CD4-positive, alpha-beta T cell treated with Interferon alpha-2 for 1 hour (primary cell): ENCODE measurements at regions not wholly inside any gene's neighbourhood (a gene's known extent, or its start where the extent isn't known, plus 50 kb on each side); places are given as distances from the start of the nearest gene placed in this dataset.
"Not testable (repeated sequence)": the region's sequence is repeated elsewhere in the genome, so short reads cannot be mapped to it uniquely, and the experiment has no call there.

Experiments
- DNase-seq, 2 donors: peaks; one replicate each; pipeline ENCODE4 v3.0.0-alpha.2; 2020 to 2022

DNA sequence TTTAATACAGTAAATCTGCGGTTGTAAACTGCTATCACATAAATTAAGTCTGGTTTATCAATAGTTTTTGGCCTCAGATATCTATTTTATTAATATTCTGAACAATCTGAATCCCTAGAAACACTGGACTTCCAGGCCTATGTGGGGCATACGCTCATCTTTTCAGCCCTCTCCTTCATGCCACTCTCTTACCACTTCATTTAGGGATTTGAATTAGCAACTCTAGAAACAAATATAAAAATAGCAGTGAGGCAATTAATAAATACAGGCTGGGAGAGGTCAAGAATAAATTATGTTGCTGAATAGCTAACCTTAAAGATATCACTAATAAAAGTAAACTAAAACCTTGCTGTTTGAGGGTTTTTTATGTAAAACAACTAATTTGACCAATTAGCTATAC is 480.3 kb upstream of the CD180 start:
- DNase-seq: no peak

DNA sequence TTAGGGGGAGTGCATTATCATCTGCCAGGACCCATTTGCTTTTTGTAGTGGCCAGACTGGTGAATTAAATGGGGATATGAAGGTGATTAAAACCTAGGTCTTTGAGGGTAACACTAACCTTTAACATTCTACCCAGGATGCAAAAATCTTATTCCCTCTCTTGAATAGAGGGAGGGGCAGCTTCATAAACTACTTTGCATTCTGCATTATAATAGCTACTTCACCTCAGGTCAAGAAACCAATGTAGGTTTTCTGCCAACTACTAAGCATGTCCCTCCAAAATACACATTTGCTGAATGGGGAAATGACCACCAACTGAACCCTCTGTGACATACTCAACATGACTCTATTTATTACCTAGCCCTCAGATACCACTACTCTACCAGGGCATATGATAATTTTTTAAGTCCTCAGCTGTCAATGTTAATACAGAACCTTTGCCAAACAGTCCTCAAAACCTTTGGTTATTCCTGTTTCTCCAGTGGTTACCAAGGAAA is 477.6 kb upstream of the CD180 start:
- no peak for DNase-seq

DNA sequence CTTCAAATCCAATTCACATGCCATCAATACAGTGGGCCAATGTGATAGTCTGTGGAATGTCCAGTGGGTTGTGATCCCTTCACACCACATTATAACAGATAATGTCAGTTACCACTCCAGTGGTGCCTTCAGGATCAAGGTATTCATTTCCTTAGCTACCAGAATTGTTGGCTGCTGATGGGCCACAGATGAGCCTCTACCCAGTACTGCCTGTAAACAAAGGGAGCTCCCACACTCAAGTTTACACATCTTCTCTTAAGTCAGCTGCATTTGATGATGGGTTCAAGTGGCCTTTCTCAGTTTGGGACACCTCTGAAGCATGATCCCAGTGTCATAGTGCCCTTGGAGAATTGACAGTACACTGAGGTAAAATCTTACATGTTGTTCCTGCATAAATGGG is 477.0 kb upstream of the CD180 start:
- no peak for DNase-seq

DNA sequence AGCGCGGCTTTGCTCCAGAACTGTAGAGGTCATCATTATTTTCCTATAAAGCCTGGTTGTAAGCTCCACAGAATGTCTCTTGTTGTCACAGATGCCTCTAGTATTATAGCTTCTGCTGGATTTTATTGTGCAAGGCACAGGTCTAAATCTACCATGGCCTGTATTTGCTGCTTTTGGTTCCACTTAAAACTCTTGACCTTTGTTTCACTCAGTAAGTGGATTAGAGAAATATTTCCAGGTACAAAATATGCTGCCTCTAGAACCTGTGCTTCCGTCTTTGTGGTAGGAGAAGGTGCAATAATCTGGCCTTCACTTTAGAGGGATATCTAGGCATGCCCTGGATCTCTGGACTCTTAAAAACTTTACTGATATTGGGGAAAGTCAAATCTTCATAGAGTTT is 476.6 kb upstream of the CD180 start:
- DNase-seq: no peak

DNA sequence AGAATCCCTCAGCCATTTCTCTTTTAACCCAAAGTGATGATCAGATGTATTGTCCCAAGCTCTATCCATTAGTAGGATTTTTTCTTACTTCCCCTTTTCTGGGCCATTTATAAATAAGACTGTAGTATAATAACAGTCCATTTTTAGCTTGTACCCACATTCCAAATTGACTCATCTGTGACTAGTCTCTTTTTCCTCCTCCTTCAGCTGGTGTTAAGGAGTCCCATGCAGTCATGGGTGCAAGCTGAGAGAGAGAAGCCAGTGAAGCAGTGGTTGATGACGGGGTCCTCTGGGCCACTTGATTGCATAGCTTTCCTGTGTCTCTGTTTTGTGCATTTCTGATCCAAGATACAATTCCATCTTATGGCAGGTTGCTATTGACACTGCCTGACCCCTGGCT is 476.0 kb upstream of the CD180 start:
- DNase-seq: no peak

DNA sequence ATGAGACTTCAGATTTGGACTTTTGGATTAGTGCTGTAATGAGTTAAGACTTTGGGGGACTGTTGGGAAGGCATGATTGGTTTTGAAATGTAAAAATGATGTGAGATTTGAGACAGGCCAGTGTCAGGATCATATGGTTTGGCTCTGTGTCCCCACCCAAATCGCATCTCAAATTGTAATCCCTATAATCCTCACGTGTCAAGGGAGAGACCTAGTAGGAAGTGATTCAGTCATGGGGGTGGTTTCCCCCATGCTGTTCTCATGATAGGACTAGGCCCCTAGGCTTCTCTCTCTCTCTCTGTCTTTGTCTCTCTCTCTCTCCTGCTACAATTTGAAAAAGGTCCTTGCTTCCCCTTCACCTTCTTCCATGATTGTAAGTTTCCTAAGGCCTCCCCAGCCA is 473.3 kb upstream of the CD180 start:
- DNase-seq: no peak

DNA sequence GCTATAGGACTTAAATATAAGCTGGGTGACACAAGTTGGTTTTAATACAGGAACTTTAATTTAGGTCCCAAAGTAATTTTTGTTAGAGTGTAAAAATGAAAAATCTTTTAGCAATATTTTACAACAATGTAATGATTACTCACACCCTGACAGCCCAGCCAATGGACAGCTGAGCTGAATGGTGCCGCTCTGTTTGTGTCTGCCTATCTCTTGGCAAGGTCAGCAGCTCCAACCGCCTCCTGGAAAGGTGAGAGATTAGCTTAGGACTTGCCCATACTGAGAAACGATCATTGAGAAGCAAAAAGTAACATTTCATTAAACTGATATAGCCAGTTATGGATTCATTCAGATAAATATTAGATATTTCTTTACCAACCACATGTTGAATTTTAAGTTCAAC is 463.6 kb upstream of the CD180 start:
- no peak for DNase-seq

DNA sequence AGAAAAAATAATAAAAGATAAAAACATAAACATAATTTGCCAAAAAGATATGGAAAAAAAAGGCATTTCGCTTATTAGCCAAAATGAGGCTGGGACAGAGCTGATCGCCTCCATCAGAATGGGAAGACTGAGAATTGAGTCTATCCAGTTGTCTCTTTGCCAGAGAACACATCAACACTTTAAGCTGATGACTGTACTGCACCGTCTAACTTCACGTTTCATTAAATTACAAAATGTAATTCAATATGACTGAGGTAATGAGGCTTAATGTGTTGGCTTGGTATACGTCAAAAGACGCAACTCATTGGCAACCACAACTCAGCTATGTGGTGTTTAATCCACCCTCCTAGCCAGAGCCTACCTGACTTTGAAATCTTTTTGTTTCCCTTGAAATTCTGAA is 462.7 kb upstream of the CD180 start:
- DNase-seq: no peak

DNA sequence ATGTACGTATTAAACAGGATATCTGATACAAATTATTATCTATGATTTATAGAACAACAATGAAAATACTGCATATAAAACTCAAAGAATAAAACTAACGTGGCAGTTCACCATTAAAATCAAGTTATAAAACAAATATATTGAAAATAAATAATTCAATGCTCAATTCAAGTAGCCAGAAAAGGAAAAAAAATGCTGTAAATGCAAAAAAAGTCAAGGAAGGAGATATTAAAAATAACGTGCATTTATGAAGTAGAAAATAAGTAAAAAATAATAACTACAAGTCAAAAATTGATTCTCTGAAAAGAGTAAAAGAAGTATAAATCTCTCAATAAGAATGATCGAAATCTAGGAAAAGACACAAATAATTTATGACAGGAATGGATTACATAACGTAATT is 460.5 kb upstream of the CD180 start:
- no peak for DNase-seq

DNA sequence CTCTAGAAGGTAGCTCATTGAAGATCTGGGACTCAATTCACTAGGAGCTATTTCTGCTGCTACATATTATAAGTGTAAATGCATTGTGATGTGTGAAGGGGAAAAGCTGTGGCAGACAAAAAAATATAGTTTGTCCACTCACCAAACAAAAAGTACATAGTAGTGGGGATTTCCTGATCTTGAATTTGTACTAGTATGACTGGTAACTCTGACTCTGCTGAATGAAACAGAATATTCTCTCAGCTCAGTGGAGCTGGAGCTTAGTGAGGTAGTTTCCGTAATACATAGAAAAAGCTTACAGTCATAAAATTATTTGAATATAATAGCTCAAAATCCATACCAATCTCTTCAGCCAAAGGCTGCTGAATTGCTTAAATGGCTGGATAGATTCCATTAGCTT is 455.6 kb upstream of the CD180 start:
- DNase-seq: no peak

DNA sequence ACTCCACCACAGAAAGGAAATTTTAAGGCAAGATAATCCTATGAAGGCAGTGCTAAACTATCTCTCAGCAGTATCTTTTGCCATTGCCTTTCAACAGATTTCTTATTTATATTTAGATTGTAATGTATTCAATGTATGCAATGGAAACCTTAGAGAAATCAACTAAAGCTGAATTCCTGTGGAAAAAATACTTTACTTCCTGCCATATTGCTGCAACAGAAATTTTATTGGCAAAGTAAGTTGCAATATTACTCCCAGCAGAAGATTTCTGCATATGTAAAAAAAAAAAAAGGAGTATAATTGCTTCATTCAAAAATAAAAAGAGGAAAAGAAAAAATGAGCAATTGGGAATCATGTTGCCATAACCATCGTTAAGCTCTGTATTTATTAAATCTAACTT is 454.6 kb upstream of the CD180 start:
- no peak for DNase-seq

DNA sequence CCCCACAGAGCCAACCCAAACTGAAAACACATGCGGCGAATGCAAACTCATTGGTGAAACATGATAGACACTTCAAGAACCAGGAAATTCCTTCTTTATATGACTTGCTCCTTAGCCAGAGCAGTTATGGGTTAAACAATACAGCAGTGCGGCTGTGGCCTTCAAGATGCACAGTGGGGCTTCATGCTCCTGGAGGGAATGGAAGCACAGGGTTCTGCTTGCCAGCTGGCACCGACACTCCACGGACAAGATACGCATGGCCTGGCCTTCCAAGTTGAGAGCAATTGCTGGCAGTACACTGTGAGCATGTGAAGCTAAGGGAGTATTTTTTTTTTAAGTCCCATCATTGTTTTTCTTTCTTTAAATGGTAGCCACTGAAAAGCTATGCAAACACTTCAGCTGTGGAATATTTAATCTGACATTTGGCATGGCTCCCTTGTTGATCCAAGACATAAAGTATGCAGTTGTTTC is 451.6 kb upstream of the CD180 start:
- no peak for DNase-seq

DNA sequence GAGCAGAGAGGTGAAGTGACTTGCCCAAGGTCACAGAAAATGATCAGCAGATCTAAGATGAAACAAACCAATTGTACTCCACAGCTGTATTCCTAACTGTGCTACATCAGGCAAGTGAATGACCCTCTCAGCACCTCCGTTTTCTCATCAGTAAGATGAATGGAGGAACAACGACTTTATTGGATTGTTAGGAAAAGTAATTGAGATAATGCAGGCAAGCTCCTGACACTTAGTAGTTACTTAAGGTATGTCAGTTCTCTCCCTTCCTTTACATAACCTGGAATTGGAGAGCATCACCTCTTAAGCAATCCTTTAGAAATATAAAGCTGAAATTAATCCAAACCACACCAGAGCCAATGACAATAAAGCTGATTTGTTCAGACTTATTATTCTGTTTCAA is 451.2 kb upstream of the CD180 start:
- no peak for DNase-seq

DNA sequence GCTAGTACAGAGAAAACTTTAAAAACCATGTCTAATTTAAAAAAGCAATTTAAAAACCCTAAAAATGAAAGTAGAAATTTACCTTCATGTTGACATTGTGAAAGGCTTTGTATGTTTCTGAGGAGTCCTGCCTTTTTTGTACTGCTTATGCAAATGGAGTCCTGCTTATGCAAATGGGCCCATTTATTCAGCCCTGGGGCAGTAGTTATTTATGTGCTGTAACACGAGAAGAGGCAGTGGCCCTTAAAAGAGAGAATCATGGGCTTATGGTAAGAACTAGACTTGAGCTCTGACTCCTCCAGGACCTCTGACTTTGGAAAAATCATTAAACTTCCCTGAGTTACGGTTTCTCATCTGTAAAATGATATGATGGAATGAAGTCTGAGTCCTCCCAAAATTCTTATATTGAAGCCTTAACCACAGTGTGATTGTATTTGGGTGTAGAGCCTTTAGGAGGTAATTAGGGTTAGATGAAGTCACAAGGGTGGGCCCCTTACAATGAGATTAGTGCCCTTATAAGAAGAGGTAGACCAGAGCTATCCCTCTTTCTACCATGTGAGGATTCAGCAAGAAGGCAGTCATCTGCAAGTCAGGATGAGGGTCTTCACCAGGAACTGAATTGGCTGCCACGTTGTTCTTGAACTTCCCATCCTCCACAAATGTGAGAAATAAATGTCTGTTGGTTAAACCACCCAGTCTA is 447.8 kb upstream of the CD180 start:
- no peak for DNase-seq

DNA sequence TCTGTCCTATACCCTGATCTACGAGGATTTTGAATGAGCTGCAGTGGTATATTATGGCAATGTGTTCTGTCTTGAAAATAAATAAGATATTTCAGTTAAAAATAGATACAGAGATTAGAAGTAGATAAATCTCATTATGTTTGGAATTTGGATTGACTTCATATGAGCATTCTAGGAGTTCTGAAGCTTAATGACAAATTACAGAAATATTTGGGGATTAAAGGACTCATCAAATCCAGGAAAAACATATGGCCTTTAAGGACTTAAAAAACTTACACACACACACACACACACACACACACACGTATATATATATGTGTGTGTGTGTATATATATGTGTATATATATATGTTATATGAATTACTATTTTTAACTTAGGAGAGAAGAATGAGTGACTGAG is 446.9 kb upstream of the CD180 start:
- no peak for DNase-seq

DNA sequence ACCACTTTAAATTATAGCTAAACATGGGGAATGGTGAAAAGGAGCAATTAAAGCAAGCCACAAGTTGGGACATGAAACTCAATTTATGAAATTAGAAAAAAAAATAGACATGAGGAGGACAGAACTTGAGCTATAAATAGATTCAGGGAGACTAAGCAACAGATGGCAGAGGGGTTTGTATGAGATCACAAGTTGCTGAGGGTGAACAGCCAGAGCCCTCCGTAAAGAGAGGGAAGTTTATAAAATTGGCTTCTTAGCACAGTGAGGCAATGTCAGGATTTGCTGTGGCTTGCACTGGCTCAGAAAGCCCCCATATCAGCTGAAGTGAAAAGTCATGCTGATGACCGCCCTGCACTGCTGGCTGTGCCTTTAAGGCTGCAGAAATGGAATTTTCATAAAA is 443.4 kb upstream of the CD180 start:
- DNase-seq: no peak

DNA sequence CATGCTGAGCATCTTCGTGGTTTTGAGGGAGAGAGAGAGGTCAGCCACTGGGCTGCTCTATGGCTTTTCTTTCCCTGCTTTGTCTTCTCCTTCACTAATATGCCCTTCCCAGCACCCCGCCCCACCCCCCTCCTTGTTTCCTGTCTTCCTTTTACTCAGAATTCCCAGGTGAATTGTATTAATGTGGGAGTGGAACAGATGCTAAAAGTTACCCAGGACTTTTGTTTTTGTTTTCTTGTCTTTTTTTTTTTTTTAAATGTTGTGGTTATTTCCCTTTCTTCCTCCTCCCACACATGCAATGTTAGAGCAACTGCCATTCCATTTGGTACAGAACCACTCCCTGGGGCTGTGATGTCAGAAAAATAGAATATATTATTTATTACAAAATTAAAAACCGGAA is 442.7 kb upstream of the CD180 start:
- DNase-seq: no peak

DNA sequence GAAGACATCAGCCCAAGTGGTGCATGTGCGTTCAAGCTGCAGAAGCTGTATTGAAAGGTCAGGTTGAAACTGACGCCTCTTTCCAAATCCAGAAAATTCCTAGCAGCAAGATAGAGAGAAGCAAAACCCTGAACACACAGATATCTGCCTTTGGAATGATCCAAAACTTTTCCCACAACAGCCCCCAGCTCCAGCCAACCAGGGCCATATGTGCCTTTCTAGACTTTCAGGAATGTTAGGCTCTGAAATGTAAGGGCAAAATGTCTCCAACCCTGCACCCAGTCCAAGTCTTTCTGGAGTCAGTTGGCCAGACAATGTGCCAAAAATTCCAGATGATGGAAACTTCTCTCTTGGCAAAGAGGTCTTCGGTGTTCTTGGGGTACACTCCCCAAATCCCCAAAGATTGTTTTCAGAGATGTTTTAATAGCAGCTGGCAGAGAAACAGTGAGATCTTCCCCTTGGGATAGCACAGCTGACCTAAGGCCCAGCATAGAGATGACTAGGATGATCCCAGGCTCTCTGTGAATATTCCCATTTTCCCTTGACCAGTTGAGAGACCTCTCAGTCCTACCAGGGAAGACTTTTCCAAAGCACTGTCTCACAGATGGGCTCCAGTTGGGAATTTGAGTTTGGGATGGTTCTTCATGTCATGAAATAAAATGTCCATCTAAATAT is 440.4 kb upstream of the CD180 start:
- no peak for DNase-seq

DNA sequence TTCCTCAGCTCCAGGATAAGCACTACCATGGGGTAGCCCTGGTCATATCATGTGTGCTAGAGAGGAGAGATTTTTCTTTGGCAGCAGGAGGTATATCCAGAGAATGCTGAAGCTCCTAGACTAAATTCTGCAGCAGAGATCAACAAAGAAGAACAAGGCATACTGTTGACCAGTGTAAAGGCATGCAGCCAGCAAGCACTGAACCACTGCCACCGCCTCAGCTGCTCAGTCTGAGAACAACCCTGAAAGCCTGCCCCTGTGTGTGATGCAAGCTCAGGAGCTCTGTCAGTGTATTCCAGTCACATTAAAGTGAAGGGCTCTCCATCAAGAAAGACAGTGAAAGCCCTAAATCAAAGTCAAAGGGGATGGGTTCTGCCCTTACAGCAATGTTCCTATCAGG is 439.5 kb upstream of the CD180 start:
- no peak for DNase-seq

DNA sequence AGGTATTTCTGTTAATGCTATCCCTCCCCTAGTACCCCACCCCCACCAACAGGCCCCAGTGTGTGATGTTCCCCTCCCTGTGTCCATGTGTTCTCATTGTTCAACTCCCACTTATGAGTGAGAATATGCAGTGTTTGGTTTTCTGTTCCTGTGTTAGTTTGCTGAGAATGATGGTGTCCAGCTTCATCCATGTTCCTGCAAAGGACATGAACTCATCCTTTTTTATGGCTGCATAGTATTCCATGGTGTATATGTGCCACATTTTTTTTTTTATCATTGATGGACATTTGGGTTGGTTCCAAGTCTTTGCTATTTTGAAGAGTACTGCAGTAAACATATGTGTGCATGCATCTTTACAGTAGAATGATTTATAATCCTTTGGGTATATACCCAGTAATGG is 430.5 kb upstream of the CD180 start:
- DNase-seq: not testable (repeated sequence)

DNA sequence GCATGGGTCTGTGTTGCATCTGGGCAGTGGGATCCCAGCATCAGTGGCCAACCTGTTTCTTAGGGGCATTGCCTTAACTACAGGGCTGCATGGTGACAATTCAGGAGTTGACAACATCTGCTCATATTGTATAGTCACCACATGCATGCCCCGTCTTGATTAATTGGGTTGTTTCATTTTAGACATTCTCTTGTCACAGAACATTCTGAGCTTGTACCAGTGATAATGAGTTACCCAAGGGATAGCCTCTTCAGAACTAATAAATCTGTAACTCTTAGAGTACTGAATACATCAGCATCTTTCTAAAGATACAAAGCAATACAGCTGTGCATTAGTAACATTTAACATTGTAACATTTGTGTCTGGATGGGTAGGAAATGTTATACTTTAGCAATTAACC is 426.5 kb upstream of the CD180 start:
- no peak for DNase-seq

DNA sequence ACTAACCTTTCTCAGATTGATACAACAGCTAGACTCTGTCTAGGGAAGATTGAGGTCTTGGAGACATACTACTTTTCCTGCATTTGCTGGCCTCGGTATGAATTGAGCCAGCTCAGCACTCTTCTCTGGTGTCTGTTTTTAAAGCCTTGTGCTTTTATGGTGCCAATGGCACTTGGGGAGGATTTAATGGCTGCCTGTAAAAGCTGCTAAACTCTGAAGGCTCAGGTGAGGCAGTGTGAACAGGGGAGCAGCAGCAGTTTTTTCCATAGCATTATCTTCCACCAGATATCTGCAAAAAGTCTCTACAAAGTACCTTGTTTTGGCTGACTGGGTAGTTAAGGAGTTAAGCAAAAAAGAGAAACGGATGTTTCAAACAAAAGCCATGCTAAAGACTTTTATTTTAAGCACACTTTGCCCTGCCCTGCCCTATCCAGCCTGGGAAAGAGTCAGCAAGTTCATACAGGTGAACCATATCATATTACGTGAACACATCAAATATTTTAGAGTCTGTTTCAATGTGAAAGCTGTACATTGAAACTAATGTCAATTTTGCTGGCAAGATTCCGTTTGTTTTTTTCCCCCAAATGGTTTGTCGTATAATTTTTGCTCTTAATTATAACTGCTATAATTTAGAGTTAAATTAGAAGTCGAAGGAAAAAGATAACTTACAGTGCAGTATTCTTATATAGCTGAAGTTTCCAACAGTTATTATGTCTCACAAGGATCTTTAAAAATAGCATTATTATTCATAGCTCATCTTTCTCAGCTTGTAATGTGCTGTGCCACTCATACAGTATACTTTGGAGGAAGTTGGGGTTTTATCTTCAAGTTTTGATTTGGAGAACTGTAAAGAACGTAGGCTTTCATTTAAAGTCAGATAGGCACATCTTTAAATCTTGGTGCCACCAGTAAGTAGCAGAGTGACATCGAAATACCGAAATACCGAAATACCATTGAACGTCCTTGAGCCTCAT is 424.1 kb upstream of the CD180 start:
- no peak for DNase-seq

DNA sequence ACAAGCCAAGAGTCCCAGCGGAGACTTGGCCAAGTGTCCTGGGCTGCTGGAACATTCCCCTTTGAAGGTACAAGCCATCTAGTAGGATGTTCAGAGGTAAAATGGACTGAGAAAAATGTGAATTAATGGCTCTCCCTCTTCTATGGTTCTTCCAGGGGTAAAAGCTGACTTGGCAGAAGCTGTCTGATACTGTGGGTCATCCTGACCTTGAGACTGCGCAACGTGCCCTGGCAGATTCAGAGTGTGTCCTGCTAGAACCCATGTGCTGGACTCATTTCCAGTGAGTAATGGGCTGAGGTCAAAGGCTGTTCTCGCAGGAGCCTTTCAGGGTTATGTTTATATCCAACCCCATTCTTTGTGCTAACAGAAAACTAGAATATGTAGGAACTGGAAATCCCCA is 423.0 kb upstream of the CD180 start:
- DNase-seq: no peak

DNA sequence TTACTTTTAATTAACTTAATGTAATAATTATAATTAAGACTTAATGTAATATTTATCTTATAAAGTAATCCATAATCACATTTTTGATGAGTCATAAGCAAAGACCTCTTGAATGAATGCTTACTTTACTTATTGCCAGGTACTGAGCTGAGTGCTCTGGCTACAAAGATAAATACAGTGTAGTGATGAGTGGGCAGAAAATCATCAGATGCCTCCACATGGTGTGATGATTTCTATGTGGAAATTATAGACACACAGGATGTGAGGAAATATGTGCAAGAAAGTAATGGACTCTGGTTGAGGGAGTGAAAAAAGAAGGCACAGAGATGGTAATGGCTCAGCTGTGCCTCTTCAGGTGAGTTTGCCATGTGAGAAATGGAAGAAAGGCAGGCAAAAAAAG is 422.6 kb upstream of the CD180 start:
- DNase-seq: no peak
